ENCODE measurements at regions not wholly inside any gene's neighbourhood (a gene's known extent, or its start where the extent isn't known, plus 50 kb on each side); places are given as distances from the start of the nearest gene placed in this dataset.

DNA sequence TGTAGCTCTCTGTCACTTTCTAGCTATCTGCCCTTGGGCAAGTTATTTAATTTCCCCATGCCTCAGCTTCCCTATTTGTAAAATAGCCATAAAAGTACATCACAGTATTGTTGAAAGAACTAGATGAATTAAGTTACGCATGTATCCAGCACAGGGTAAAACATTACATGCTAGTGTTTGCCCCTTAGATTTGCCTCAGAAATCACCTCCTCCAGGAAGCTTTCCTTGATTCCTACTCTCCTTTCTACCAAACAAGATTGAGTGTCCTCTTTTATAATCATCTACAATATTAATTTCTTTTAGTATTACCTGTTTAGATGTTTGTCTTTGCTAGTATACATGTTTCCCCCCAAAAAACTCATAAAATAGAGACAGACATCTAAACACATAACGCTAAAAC is 369.5 kb downstream of the GBA3 start:
- Histone ChIP-seq H2AFZ (ENCODE audit: low read length, unreplicated experiment) (no peak overlapping the region), H3K4me1 (ENCODE audit: control insufficient read depth, insufficient read depth, low read length, unreplicated experiment) (peaks cover 4% of the 10 kb centered on the region), H3K27me3 (ENCODE audit: insufficient read depth, low read length) (no peaks in the 10 kb centered on the region), H3K79me2 (ENCODE audit: control insufficient read depth, insufficient read depth, low read length, unreplicated experiment) (no peaks in the 10 kb centered on the region), H3K36me3 (ENCODE audit: insufficient read depth, low read length) (no peaks in the 10 kb centered on the region), H3K27ac (ENCODE audit: low read depth, low read length) (no peak overlapping the region), H3K4me3 (ENCODE audit: low read depth, low read length) (no peak overlapping the region)

DNA sequence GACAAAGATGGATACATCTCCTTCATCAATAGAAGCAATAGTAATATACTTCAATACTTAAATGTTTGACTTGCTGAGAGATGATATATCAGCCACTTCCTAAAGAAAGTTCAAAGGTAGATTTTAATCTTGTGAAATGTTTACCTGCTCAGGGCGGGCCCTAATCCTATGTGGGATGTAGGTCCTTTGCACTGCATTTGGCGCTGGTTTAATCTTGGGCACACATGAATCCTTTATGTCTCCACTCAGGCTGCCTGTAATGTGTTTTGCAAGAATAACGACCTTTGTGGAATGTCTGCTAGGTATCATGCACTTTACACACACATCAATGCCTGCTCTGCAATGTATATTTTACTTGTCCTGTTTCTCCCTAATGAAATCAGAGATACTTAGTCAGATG is 368.7 kb downstream of the GBA3 start:
- H3K36me3 ChIP-seq (ENCODE audit: insufficient read depth, low read length) = no peaks in the 10 kb centered on the region
- H3K27me3 ChIP-seq (ENCODE audit: insufficient read depth, low read length) = no peaks in the 10 kb centered on the region
- no peak overlapping the region for H2AFZ ChIP-seq (ENCODE audit: low read length, unreplicated experiment)
- H3K4me3 ChIP-seq (ENCODE audit: low read depth, low read length) = no peak overlapping the region
- no peaks in the 10 kb centered on the region for H3K79me2 ChIP-seq (ENCODE audit: control insufficient read depth, insufficient read depth, low read length, unreplicated experiment)
- H3K4me1 ChIP-seq (ENCODE audit: control insufficient read depth, insufficient read depth, low read length, unreplicated experiment) = peaks cover 4% of the 10 kb centered on the region
- no peak overlapping the region for H3K27ac ChIP-seq (ENCODE audit: low read depth, low read length)

DNA sequence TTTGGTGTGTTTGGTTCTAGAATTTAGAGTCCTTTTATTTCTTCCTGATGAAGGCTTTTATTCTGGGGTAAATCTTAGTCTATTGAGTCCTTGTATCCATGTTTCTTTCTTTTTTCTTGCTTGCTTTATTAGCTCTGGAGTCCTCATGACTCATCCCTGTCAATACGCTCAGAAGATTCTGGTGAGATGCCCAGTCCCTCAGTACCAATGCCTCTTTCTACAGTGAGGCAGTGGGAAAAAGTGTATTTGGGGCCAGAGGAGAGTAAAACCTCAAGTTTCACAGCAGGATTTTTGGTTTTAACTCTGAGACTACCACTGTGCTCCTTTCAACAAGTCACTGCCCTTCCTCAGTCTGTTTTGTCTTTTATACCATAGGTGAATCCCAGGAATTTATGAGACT is 368.0 kb downstream of the GBA3 start:
- no peak overlapping the region for H3K4me3 ChIP-seq (ENCODE audit: low read depth, low read length)

DNA sequence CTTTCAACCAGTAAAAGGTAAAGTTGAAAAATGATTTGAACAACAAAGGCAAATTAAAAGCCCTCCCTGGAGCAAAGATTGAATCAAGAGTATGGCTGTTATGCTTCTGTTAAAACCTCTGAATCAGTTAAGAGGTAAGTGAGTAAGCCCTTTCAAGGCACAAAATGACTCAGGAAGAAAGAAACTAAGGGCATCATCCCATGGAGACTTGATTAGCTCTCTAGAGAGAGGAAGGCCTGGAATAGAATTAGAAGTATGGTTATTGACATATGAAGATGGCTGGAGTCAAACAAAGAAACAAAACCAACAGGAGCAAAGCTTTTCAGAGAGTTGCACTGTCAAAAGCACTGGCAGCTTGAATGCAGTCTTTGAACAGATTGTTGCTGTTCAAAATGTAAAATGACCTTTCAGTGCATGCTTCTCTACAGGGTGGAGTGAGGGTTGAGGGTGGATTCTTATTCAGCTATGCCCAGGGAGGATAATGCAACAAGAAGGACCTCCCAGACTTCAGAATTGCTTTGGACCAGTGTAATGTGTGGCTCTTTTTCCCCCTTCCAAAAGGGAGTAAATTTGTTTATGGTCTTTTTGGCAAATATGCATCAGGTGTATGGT is 365.5 kb downstream of the GBA3 start:
- Histone ChIP-seq H3K79me2 (ENCODE audit: control insufficient read depth, insufficient read depth, low read length, unreplicated experiment) (no peaks in the 10 kb centered on the region), H3K36me3 (ENCODE audit: insufficient read depth, low read length) (no peaks in the 10 kb centered on the region), H3K27ac (ENCODE audit: low read depth, low read length) (no peak overlapping the region), H3K27me3 (ENCODE audit: insufficient read depth, low read length) (no peaks in the 10 kb centered on the region), H3K4me1 (ENCODE audit: control insufficient read depth, insufficient read depth, low read length, unreplicated experiment) (peaks cover 4% of the 10 kb centered on the region), H2AFZ (ENCODE audit: low read length, unreplicated experiment) (no peak overlapping the region), H3K4me3 (ENCODE audit: low read depth, low read length) (no peak overlapping the region)

More for the DNA sequence above, 368.0 kb downstream of the GBA3 start:
- no peaks in the 10 kb centered on the region for H3K27me3 ChIP-seq (ENCODE audit: insufficient read depth, low read length)
- no peak overlapping the region for H3K27ac ChIP-seq (ENCODE audit: low read depth, low read length)
- H3K36me3 ChIP-seq (ENCODE audit: insufficient read depth, low read length) = no peaks in the 10 kb centered on the region
- H3K79me2 ChIP-seq (ENCODE audit: control insufficient read depth, insufficient read depth, low read length, unreplicated experiment) = no peaks in the 10 kb centered on the region
- peaks cover 4% of the 10 kb centered on the region for H3K4me1 ChIP-seq (ENCODE audit: control insufficient read depth, insufficient read depth, low read length, unreplicated experiment)
- H2AFZ ChIP-seq (ENCODE audit: low read length, unreplicated experiment) = no peak overlapping the region

DNA sequence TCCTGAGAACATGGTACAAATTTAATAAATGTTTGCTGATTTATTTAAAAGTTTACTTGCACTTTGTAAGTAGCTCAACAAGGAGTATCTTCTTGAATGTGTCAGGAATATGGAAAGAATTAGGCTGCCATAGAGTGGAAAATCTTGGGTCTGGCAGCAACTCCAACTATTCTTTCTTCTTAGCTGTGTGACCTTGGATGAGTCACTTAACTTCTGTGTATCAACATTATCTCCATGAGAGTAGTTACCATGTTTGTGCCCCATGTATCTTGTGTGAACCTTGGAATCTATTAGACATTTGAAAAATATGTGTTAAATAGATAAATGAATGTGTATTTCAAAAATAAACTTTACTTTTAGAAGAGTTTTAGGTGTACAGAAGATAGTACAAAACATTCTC is 348.8 kb downstream of the GBA3 start:
- H3K36me3 ChIP-seq (ENCODE audit: insufficient read depth, low read length) = no peaks in the 10 kb centered on the region
- H3K27me3 ChIP-seq (ENCODE audit: insufficient read depth, low read length) = no peaks in the 10 kb centered on the region
- no peak overlapping the region for H3K4me3 ChIP-seq (ENCODE audit: low read depth, low read length)
- H3K27ac ChIP-seq (ENCODE audit: low read depth, low read length) = no peak overlapping the region
- no peaks in the 10 kb centered on the region for H3K79me2 ChIP-seq (ENCODE audit: control insufficient read depth, insufficient read depth, low read length, unreplicated experiment)
- peaks cover 7% of the 10 kb centered on the region for H3K4me1 ChIP-seq (ENCODE audit: control insufficient read depth, insufficient read depth, low read length, unreplicated experiment)
- no peak overlapping the region for H2AFZ ChIP-seq (ENCODE audit: low read length, unreplicated experiment)

DNA sequence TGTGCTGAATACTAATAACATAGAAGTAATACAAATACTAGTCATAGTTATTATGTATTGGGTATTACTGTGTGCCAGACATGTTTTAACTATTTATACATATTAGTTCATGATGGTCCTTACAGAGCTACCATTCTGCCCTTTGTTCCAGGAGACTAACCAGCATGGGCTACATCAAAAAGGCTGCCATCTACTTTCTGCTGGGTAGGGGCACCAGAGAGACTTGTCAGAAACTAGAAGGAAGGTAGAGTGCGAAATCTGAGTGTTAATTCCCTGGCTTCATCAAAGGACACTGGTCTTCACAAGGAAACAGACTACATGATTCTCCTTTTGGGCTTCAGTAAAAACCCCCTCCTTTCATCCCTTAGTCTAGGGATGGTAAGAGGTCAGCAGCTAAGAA is 347.8 kb downstream of the GBA3 start:
- no peaks in the 10 kb centered on the region for H3K79me2 ChIP-seq (ENCODE audit: control insufficient read depth, insufficient read depth, low read length, unreplicated experiment)

DNA sequence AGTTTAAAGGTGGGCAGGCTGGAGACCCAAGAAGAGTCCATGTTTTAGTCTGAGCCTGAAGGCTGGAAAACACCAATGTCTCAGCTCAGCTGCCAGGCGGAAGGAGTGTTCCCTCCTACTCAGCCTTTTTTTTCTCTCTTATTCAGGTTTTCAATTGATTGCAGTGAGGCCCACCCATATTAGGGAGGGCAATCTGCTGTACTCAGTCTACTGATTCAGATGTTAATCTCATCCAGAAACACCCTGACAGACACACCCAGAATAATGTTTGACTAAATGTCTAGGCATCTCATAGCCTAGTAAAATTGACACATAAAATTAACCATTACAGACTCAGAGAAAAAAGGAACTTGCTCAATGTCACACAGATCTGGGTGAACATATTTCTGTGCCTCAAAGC is 347.1 kb downstream of the GBA3 start:
- no peak overlapping the region for H3K4me3 ChIP-seq (ENCODE audit: low read depth, low read length)
- no peak overlapping the region for H2AFZ ChIP-seq (ENCODE audit: low read length, unreplicated experiment)
- no peaks in the 10 kb centered on the region for H3K79me2 ChIP-seq (ENCODE audit: control insufficient read depth, insufficient read depth, low read length, unreplicated experiment)
- no peaks in the 10 kb centered on the region for H3K36me3 ChIP-seq (ENCODE audit: insufficient read depth, low read length)
- H3K4me1 ChIP-seq (ENCODE audit: control insufficient read depth, insufficient read depth, low read length, unreplicated experiment) = peaks cover 7% of the 10 kb centered on the region
- H3K27me3 ChIP-seq (ENCODE audit: insufficient read depth, low read length) = no peaks in the 10 kb centered on the region
- H3K27ac ChIP-seq (ENCODE audit: low read depth, low read length) = no peak overlapping the region

More for the DNA sequence above, 347.8 kb downstream of the GBA3 start:
- Histone ChIP-seq H3K4me3 (ENCODE audit: low read depth, low read length) (no peak overlapping the region), H3K27me3 (ENCODE audit: insufficient read depth, low read length) (no peaks in the 10 kb centered on the region), H2AFZ (ENCODE audit: low read length, unreplicated experiment) (no peak overlapping the region), H3K36me3 (ENCODE audit: insufficient read depth, low read length) (no peaks in the 10 kb centered on the region), H3K27ac (ENCODE audit: low read depth, low read length) (no peak overlapping the region), H3K4me1 (ENCODE audit: control insufficient read depth, insufficient read depth, low read length, unreplicated experiment) (peaks cover 7% of the 10 kb centered on the region)

DNA sequence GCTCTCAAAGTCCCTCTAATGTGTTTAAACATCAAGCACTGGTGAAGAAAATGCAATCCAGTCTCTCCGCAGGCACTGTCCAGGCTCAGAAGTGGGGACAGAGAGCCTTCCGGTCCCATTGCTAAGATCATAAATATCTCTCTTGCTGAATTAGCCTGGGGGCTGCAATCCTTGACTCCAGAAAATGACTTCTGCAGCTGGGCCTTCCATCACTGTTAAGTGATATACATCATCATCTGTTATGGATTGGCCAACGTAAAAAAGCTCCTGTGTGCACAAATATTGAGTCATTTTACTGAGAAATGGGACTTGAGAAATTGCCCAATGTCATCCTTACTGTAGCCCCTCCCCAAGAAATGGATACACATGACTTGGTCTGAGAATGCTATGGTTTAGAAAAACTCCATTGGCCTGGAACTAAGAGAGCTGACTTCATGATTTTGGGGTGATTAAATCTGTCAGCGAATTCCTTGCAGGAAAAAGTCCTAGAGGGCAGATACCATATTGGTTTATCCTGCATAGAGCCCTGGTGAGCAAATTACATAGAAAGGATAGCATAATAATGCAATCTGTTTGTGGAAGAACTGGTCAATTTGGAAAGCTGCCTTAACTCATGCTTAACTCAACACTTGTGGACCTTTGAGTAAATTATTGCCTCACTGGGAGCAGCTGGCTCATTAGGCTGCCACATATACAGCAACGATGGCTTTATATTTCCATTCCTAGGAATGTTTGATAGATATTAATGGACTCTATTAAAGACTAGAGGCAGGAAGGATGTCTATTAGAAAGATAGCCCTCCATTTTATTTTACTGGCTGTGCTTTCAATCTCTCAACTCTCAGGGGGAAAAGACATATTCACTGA is 346.1 kb downstream of the GBA3 start:
- Histone ChIP-seq H3K79me2 (ENCODE audit: control insufficient read depth, insufficient read depth, low read length, unreplicated experiment) (no peaks in the 10 kb centered on the region), H2AFZ (ENCODE audit: low read length, unreplicated experiment) (no peak overlapping the region), H3K27ac (ENCODE audit: low read depth, low read length) (no peak overlapping the region), H3K4me3 (ENCODE audit: low read depth, low read length) (no peak overlapping the region), H3K36me3 (ENCODE audit: insufficient read depth, low read length) (no peaks in the 10 kb centered on the region), H3K4me1 (ENCODE audit: control insufficient read depth, insufficient read depth, low read length, unreplicated experiment) (peaks cover 7% of the 10 kb centered on the region), H3K27me3 (ENCODE audit: insufficient read depth, low read length) (no peaks in the 10 kb centered on the region)

DNA sequence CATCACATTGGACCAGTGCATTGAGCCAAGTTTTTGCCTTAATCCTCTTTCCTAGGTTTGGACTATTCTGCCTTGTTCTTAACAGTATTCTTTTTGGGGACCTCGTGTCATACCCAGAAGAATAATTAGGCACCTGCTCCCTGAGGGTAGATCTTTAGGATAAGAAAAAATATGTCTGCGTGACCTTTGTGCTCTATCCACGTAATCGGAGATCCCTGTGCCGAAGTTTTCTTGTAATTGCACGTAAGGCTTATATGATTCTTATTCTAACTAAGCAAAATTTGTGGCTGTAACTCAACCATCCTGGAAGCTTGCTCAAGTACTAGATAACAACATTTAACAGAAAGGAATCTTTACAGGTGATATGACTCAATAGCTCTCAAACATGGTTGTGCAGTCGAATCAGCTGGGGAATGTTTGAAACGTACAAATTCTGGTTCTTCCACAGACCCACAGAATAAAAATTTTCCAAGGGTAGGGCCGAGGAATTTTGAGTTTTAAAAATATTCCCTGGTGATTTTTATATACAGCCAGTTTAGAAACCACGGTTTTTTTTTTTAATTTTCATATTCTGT is 344.3 kb downstream of the GBA3 start:
- H3K4me3 ChIP-seq (ENCODE audit: low read depth, low read length) = no peak overlapping the region
- H3K79me2 ChIP-seq (ENCODE audit: control insufficient read depth, insufficient read depth, low read length, unreplicated experiment) = no peaks in the 10 kb centered on the region
- H3K27ac ChIP-seq (ENCODE audit: low read depth, low read length) = no peak overlapping the region
- no peak overlapping the region for H2AFZ ChIP-seq (ENCODE audit: low read length, unreplicated experiment)
- no peaks in the 10 kb centered on the region for H3K36me3 ChIP-seq (ENCODE audit: insufficient read depth, low read length)
- H3K4me1 ChIP-seq (ENCODE audit: control insufficient read depth, insufficient read depth, low read length, unreplicated experiment) = peaks cover 7% of the 10 kb centered on the region
- no peaks in the 10 kb centered on the region for H3K27me3 ChIP-seq (ENCODE audit: insufficient read depth, low read length)

DNA sequence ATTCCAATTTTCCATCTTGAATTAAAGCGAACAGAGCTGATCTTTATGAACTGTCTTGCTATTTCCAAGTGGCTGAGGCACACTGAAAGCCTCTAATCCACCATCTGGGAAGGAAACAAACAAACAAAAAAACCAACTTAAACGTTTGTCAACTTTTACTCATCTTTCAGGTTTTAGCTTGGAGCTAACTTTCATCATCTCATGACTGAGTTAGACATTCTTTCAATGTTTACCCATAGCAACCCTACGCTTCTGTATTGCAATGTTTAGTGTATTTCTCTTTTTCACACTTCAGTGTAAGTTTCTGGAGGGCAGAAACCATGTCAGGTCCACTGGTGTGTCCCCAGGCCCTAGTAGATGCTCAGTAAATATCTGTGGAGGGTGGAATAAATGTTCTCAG is 343.8 kb downstream of the GBA3 start:
- Histone ChIP-seq H3K79me2 (ENCODE audit: control insufficient read depth, insufficient read depth, low read length, unreplicated experiment) (no peaks in the 10 kb centered on the region), H3K27ac (ENCODE audit: low read depth, low read length) (no peak overlapping the region), H3K4me3 (ENCODE audit: low read depth, low read length) (no peak overlapping the region), H3K27me3 (ENCODE audit: insufficient read depth, low read length) (no peaks in the 10 kb centered on the region), H3K36me3 (ENCODE audit: insufficient read depth, low read length) (no peaks in the 10 kb centered on the region), H2AFZ (ENCODE audit: low read length, unreplicated experiment) (no peak overlapping the region), H3K4me1 (ENCODE audit: control insufficient read depth, insufficient read depth, low read length, unreplicated experiment) (peaks cover 7% of the 10 kb centered on the region)

Data from ACC112 (cell line).